Endodermal cell (in vitro differentiated cells): ENCODE measurements at regions not wholly inside any gene's neighbourhood (a gene's known extent, or its start where the extent isn't known, plus 50 kb on each side); places are given as distances from the start of the nearest gene placed in this dataset.
A peak's percentile ranks its signal among the peaks of the same experiment; 100 is the strongest.

Source experiments
- DNase-seq: peaks from one replicate; pipeline ENCODE4 v3.0.0-alpha.2; 2017
- H3K27ac ChIP-seq: 2 replicates; pipeline ENCODE4 v1.5.1; 2013; ENCODE audit warnings: mild to moderate bottlenecking, low read depth, low read length, moderate library complexity
- H3K27me3 ChIP-seq: 2 replicates; pipeline ENCODE4 v1.6.1; 2013; ENCODE audit warnings: mild to moderate bottlenecking, low read length, moderate library complexity; ENCODE audit not compliant: insufficient read depth, control insufficient read depth, poor library complexity, severe bottlenecking
- H3K36me3 ChIP-seq: 2 replicates; pipeline ENCODE4 v1.7.0; 2013; ENCODE audit warnings: mild to moderate bottlenecking, low read length, moderate library complexity; ENCODE audit not compliant: control insufficient read depth, insufficient read depth
- H3K4me1 ChIP-seq: one replicate; pipeline ENCODE4 v1.7.0; 2013; ENCODE audit warnings: low read length; ENCODE audit not compliant: control insufficient read depth, insufficient read depth
- H3K4me3 ChIP-seq: 2 replicates; pipeline ENCODE4 v1.5.1; 2013; ENCODE audit warnings: mild to moderate bottlenecking, low read length, moderate library complexity
- H3K9ac ChIP-seq: 2 replicates; pipeline ENCODE4 v1.6.1; 2013; ENCODE audit warnings: mild to moderate bottlenecking, low read length, moderate library complexity; ENCODE audit not compliant: poor library complexity, severe bottlenecking; ENCODE audit errors: extremely low read depth
- H3K9me3 ChIP-seq: 2 replicates; pipeline ENCODE4 v1.6.1; 2013; ENCODE audit warnings: mild to moderate bottlenecking, low read length, moderate library complexity; ENCODE audit not compliant: control insufficient read depth
- H3K27ac Mint-ChIP-seq: 2 replicates; pipeline ENCODE4 v1.8.0; 2020; ENCODE audit warnings: mixed read lengths
- H3K27me3 Mint-ChIP-seq: 2 replicates; pipeline ENCODE4 v1.8.0; 2021; ENCODE audit warnings: mild to moderate bottlenecking, mixed read lengths; ENCODE audit not compliant: insufficient read depth
- H3K36me3 Mint-ChIP-seq: 2 replicates; pipeline ENCODE4 v1.8.0; 2020; ENCODE audit warnings: low read depth, mixed read lengths
- H3K4me1 Mint-ChIP-seq: 2 replicates; pipeline ENCODE4 v1.8.0; 2020; ENCODE audit warnings: mixed read lengths
- H3K4me3 Mint-ChIP-seq: 2 replicates; pipeline ENCODE4 v1.8.0; 2020; ENCODE audit warnings: mild to moderate bottlenecking, moderate library complexity, mixed read lengths
- H3K9me3 Mint-ChIP-seq: 2 replicates; pipeline ENCODE4 v1.8.0; 2020; ENCODE audit warnings: mild to moderate bottlenecking, mixed read lengths
- CTCF ChIP-seq: fragments of 200-600 bp; sonication (generic); conservative IDR thresholded peaks from 2 replicates; pipeline ENCODE4 v1.5.0; 2021; ENCODE audit warnings: antibody characterized with exemption, mild to moderate bottlenecking
- WGBS, 2 experiments: methylation state at CpG; one replicate each; pipeline versions ENCODE4 v1.1.5 to v1.1.7; 2013; ENCODE audit warnings: missing lambda C conversion rate in 2 of 2, mixed read lengths in 1 of 2; ENCODE audit not compliant: insufficient coverage in 1 of 2, insufficient read length in 1 of 2; 5-methylcytosine and 5-hydroxymethylcytosine counted together

DNA sequence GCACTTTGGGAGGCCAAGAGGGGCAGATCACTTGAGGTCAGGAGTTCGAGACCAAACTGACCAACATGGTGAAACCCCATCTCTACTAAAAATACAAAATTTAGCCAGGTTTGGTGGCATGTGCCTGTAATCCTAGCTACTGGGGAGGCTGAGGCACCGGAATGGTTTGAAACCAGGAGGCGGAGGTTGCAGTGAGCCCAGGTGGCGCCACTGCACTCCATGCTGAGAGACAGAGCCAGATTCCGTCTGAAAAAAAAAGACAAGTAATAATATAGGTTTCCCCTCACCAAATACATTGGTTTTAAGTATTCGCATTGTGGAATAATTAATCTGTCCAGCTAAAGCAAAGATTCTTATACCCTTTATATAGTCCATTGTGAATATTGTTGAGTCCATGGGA, 1544.6 kb downstream of the OLFM4 start:
- Histone ChIP-seq H3K9ac (no peak overlapping the region), H3K4me1 (no peaks in the 10 kb centered on the region), H3K36me3 (no peaks in the 10 kb centered on the region), H3K9me3 (no peaks in the 10 kb centered on the region), H3K27me3 (no peaks in the 10 kb centered on the region), H3K4me3 (no peak overlapping the region), H3K27ac (no peak overlapping the region)
- no peaks in the 10 kb centered on the region for H3K9me3 Mint-ChIP-seq
- peak; percentile 67 for TF ChIP-seq CTCF
- H3K36me3 Mint-ChIP-seq = no peaks in the 10 kb centered on the region
- no peaks in the 10 kb centered on the region for H3K27me3 Mint-ChIP-seq
- H3K27ac Mint-ChIP-seq = no peak overlapping the region
- H3K4me3 Mint-ChIP-seq = peak overlapping the region; percentile 22
- peaks cover 12% of the 10 kb centered on the region for H3K4me1 Mint-ChIP-seq
- peak; percentile 63 for DNase-seq
- 75 to 85% methylated on average over 5 of the region's 6 CpGs for WGBS, 2 experiments

- Mint-ChIP-seq H3K9me3 (no peaks in the 10 kb centered on the region), H3K36me3 (no peaks in the 10 kb centered on the region), H3K4me3 (no peak overlapping the region), H3K27ac (no peak overlapping the region), H3K4me1 (peaks cover 12% of the 10 kb centered on the region), H3K27me3 (no peaks in the 10 kb centered on the region)
- TF ChIP-seq CTCF = no peak
- no peak overlapping the region for H3K27ac ChIP-seq
- no peak overlapping the region for H3K9ac ChIP-seq
- H3K4me3 ChIP-seq = peak overlapping the region; percentile 30
- WGBS, 2 experiments = 96% methylated on average over 4 of the region's 4 CpGs
- no peaks in the 10 kb centered on the region for H3K27me3 ChIP-seq
- no peaks in the 10 kb centered on the region for H3K4me1 ChIP-seq
- DNase-seq = no peak
- no peaks in the 10 kb centered on the region for H3K9me3 ChIP-seq
- H3K36me3 ChIP-seq = no peaks in the 10 kb centered on the region
These were observed 1546.2 kb downstream of the OLFM4 start for GRCh38 chr13:54574791-54575190.

- Mint-ChIP-seq H3K4me1 (peaks cover 8% of the 10 kb centered on the region), H3K27ac (no peak overlapping the region), H3K27me3 (no peaks in the 10 kb centered on the region), H3K36me3 (peaks cover 35% of the 10 kb centered on the region), H3K4me3 (no peak overlapping the region), H3K9me3 (peaks cover 9% of the 10 kb centered on the region)
- DNase-seq = no peak
- WGBS, 2 experiments = 83 to 100% methylated on average over 3 of the region's 3 CpGs
- no peaks in the 10 kb centered on the region for H3K27me3 ChIP-seq
- H3K4me3 ChIP-seq = no peak overlapping the region
- H3K36me3 ChIP-seq = peaks cover 4% of the 10 kb centered on the region
- H3K9me3 ChIP-seq = no peaks in the 10 kb centered on the region
- TF ChIP-seq CTCF = no peak
- no peak overlapping the region for H3K9ac ChIP-seq
- no peaks in the 10 kb centered on the region for H3K4me1 ChIP-seq
- no peak overlapping the region for H3K27ac ChIP-seq
These were observed 1562.9 kb downstream of the OLFM4 start for GRCh38 chr13:54591540-54591939.
